HCEC 1CT (cell line): ENCODE measurements at regions not wholly inside any gene's neighbourhood (a gene's known extent, or its start where the extent isn't known, plus 50 kb on each side); places are given as distances from the start of the nearest gene placed in this dataset.
A peak's percentile ranks its signal among the peaks of the same experiment; 100 is the strongest.
"Not testable (repeated sequence)": the region's sequence is repeated elsewhere in the genome, so short reads cannot be mapped to it uniquely, and the experiment has no call there.

Experiments used
- DNase-seq: peaks from one replicate; pipeline ENCODE4 v3.0.0-alpha.2; 2017

DNA sequence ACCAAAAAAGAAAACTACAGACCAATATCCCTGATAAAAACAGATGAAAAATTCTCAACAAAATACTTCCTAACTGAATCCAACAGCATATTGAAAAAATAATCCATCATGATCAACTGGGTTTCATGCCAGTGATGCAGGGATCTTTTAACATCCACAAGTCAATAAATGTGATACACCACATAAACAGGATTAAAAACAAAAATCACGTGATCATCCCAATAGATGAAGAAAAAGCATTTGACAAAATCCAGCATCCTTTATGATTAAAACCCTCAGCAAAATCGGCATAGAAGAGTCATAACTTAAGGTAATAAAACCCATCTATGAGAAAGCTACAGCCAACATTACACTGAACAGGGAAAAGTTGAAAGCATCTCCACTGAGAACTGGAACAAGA, 107.5 kb downstream of the DCLK3 start:
- DNase-seq, result no peak

DNA sequence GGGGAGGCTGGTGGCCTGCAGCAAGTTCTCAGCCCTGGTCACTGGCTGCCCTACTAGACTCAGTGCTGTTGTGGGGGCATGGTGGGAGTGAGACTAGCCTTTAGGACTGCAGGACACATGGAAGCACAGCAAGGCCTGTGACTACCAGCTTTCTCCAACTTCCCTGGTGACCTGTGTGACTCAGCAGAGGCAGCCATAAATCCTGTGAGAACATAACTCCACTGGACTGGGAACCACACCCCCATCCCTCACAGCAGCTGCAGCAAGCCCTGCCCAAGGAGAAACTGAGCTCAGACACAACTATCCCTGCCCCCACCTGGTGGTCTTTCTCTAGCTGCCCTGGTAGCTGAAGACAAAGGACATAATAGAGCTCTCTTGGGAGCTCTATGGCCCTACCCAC, 111.3 kb downstream of the DCLK3 start:
- peak; percentile 59 for DNase-seq

DNA sequence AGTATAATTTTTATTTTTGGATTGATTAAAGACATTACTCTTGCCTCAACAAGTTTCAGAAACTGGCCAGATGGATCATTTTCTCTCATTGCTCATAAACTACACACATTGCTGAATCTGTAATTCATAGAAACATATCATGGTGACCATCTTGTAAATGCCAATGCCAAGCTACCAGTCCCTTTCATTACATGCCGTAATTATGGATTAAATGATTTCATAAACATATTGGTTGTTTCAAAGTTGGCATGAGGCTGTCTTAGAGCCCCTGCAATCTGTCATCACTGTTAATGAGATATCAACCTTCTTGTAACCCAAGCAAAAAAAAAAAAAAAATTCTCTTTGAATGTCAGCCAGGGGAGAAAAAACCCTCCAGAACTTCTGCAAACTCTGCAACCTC, 112.2 kb downstream of the DCLK3 start:
- no peak for DNase-seq

DNA sequence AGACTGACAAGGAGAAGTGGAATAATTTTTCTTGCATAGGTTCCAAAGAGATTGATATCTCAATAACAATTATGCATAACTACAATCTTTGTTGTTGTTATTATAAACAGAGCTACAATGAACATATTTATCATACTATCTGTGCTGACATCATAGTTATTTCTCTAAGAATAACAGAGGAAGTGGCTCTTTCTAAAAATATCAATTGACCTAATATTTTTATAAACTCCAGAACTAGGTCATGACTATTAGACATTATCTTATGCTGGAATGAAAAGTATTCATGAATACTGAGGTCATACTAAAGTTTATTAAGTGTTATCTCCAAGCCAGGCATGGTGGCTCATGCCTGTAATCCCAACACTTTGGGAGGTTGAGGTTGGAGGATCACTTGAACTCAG, 114.1 kb downstream of the DCLK3 start:
- DNase-seq, result peak; percentile 62

DNA sequence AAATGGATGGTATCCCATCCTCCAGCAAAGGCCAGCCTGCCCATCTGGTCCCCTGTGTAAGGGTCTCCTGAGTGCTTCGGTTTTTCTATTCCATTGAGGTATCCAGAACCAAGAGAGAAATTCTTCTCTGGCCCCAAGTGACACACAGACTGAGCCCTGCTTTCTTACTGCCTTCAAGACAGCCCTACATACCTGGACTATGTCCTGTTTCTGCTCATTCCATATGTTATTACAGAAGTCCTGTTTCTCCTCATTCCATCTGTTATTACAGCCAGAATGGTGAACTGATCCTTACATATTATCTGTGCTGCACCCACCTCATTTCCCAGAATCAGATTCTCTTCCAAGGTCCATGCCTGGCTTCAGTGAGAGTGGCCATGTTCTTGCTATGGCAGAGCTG, 115.2 kb downstream of the DCLK3 start:
- DNase-seq, result no peak

DNA sequence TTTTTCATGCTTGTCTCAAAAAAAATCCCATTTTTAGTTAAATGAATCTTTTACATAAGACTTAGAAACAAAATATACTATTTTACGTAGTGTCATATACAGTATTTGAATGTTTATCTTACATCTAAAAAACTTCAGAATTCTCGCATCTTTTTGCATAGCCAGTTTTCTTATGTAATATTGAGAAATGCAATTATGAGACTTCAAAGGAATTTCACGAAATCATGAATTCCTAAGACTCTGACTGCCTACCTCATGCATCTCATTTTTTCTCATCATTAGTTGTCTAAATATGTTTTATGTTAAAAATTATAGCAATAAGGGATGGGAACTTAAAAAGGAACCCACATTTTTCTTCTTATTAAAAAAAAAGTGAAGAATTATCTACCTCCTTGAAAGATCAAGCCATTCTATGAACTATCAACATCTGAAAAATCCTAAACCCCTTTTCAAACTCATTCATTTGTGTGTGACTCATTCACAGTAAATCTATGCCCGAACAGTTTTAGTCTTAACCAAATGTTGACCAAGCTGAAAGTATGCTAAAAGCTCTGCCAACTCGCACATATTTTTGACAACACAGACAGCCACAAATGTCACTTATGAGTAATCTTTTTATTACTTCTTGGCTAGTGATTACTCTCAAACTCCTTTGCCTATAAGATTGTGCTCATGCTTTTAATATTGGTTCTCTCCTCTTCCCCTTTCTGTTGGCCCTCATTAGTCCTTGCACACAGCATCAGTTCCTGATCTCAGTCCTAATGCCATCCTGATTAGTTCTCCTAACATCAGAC, 115.9 kb downstream of the DCLK3 start:
- DNase-seq, result peak; percentile 88

DNA sequence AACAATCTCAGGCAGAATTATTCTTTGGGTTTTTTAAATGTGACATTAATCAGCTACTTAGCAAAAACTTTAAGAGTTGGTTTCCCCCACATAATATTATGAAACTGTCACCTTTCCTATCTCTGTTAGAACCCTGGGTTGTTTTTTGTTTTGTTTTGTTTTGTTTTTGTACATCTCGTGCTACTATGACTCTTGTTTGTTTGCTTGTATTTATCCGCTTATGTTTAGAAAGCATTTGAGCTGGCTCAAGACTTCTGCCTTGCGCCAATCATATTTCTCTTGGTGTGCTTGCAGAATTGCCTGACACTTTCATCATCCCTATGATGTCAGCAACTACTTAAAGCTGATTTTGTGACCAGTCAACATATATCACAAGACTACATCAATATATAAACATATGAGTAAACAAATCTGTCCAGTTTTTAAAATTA, 116.9 kb downstream of the DCLK3 start:
- no peak for DNase-seq

DNA sequence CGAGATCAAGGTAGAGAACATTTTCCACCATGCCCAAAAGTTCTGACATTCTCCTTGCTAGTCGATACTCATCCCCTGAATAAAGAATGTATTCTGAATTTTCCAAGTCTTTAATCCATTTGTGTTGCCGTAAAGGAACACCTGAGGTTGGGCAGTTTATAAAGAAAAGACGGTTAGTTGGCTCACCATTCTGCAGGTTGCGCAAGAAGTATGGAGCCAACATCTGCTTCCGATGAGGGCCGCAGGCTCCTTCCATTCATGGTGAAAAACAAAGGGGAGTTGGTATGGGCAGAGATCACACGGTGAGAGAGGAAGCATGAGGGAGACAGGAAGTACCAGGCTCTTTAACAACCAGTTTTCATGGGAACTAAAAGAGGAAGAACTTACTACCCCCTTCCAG, 121.2 kb downstream of the DCLK3 start:
- DNase-seq, result no peak

DNA sequence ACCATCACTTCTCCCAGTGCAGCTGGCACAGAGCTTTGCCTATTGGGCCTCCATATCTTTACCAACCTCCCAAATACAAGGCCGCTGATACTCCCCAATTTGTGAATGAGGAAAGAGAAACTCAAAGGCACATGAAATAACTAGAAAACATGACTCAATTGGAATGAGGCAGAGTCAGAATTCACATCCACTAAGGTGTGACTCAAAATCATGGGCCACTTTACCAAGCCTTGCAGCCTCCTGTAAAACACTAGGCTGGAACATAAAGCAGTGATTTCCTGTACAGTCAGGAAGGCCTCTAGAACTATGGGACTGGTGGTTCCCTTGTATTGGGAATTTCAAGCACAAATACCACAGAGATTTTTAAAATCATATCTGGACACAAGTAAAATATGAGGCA, 128.6 kb downstream of the DCLK3 start:
- peak; percentile 30 for DNase-seq

DNA sequence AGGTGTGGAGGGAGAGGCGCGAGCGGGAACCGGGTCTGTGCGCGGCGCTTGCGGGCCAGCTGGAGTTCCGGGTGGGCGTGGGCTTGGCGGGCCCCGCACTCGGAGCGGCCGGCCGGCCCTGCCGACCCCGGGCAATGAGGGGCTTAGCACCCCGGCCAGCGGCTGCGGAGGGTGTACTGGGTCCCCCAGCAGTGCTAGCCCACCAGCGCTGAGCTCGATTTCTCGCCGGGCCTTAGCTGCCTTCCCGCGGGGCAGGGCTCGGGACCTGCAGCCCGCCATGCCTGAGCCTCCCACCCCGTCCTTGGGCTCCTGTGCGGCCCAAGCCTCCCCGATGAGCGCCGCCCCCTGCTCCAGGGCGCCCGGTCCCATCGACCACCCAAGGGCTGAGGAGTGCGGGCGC, 130.5 kb downstream of the DCLK3 start:
- not testable (repeated sequence) for DNase-seq

DNA sequence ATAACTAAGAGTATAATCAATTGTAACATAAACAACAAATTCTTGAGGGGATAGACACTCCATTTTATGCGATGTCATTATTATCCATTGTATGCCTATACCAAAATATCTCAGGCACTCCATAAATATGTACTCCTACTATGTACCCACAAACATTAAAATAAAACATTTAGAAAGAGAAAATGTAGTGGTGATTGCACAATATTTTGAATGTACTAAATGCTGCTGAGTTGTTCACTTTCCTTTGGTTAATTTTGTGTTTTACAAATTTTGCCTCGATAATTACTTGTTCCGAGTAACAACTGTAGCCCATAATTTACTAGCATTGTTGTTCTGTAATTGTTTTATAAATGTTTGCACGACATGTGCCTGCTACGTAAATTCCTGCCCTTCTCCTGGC, 131.3 kb downstream of the DCLK3 start:
- no peak for DNase-seq

DNA sequence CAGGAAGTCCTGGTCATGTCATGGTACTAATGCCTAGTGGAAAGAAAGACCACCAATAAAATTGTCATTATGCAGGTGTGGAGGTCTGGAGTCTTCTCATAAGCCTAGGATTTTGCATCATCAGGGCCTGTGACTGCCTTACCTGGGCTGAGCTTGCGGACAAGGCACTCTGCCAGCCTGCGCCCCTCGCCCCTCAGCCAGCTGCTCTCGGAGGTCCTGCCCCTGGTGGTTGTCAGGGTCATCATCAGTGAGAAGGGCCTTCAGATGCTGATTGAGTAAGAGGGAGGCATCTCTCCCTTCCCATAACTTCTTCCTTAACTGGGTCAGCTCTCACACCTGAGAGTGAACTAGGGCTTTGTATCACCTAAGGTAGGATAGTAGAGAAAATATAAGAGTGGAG, 132.8 kb downstream of the DCLK3 start:
- DNase-seq, result no peak

DNA sequence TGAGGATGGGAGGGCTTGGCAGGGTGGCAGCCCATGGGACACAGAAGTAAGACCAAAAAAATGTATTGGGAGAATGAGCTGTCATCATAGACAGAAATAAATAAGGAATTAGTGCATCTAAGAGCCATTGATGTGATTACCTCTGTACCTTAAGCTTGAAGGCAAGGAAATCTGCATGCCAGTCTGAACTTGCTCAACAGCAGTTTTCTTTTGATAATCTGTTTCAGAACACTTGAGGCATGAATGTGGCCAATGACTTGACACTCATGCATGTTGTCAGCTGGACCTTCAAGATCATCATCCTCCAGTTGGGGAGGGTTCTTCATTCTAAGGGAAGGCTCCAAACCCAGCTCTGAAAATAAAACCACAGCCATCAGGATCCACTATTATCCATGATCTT, 148.5 kb downstream of the DCLK3 start:
- no peak for DNase-seq

DNA sequence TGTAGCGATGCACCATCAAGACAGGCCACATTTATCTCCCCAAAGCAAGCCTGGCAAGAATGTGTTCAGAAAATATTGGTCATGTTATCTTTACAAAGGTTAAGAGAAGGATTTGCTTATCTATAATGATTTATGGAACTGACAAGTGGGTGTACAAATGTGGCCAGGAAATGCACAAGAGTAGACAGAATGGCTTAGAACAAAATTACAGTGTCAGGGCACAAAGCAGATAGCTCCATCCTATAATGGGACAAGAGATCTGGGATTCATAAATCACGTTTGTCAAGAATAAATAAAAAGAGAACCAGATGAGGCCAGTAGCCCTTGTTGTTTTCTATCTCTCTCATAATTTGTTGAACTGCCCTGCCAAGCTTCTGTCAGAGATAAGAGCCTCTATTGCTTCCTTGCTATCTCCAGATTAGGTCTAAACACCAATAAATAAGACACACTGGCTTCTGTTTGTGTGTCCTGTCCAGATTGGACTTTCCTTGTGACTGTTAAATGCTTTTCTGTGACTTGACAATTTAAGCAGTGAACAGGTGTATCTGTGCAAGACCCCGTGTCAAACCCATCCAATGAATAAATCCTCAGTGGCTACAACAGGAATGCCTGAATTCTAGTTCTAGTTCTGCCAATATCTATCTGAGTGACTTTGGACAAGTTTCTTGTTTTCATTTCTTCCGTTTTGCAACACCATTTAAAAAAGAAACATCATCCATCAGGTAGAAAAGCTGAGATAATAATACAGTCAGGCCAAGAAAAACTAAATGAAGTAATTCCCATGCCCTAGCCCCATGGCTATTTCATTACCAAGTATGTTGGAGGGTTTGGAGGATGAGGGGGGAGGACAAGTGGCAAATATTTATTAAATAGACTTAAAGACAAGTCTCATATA, 157.2 kb downstream of the DCLK3 start:
- DNase-seq, result no peak

DNA sequence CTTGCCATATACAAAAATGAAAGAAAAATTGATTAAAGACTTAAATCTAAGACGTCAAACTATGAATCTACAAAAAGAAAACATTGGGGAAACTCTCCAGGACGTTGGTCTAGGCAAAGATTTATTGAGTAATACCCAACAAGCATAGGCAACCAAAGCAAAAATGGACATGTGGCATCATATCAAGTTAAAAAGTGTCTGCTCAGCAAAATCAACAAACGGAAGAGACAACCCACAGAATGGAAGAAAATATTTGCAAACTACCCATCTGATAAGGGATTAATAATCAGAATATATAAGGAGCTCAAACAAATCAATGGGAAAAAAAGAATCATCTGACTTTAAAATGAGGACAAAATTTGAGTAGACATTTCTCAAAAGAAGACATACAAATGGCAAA, 160.9 kb downstream of the DCLK3 start:
- no peak for DNase-seq

DNA sequence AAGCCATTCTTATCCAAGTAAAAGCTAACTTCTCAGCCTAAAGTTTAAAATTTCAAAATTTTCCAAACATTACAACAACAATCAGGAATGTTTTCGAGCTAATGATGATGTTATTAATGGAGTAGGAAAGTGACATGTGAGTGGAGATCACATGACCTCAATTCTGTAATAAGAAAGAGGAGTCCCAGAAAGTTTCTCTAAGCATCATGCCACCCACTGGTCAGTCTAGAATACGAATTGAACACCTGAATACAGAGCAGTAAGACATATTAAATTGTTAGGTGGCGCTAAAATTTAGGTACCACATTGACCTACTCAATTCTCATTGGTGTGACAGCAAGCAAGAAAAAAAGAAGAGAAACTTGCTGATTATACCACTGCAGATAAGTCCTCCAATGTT, 163.9 kb downstream of the DCLK3 start:
- no peak for DNase-seq
